Astrocyte (in vitro differentiated cells and primary cell): ENCODE measurements at regions not wholly inside any gene's neighbourhood (a gene's known extent, or its start where the extent isn't known, plus 50 kb on each side); places are given as distances from the start of the nearest gene placed in this dataset.

ENCODE experiments used
- DNase-seq: peaks from one replicate; pipeline ENCODE4 v3.0.0-alpha.2; 2010; ENCODE audit warnings: low read depth
- FAIRE-seq: peaks from 2 replicates; lab custom pipeline; 2011; peaks lifted over from hg19 to GRCh38; lab: Jason Lieb, UNC
- H2AFZ ChIP-seq: 2 replicates; pipeline ENCODE4 v1.6.0; 2012; ENCODE audit warnings: low read depth, low read length, inconsistent platforms
- H3K27ac ChIP-seq: 2 replicates; pipeline ENCODE4 v1.5.1; 2011; ENCODE audit warnings: low read depth, low read length, inconsistent platforms
- H3K27me3 ChIP-seq: 2 replicates; pipeline ENCODE4 v1.6.0; 2011; ENCODE audit warnings: low read length, inconsistent platforms; ENCODE audit not compliant: insufficient read depth
- H3K36me3 ChIP-seq: 2 replicates; pipeline ENCODE4 v1.5.1; 2011; ENCODE audit warnings: low read length, inconsistent platforms; ENCODE audit not compliant: insufficient read depth
- H3K4me1 ChIP-seq: 2 replicates; pipeline ENCODE4 v1.5.1; 2011; ENCODE audit warnings: low read length, inconsistent platforms; ENCODE audit not compliant: insufficient read depth
- H3K4me2 ChIP-seq: 2 replicates; pipeline ENCODE4 v1.6.0; 2012; ENCODE audit warnings: low read length, inconsistent platforms
- H3K4me3 ChIP-seq: 2 replicates; pipeline ENCODE4 v1.5.1; 2011; ENCODE audit warnings: low read depth, mild to moderate bottlenecking, low read length, inconsistent platforms; ENCODE audit not compliant: insufficient read depth
- H3K79me2 ChIP-seq: 2 replicates; pipeline ENCODE4 v1.6.0; 2012; ENCODE audit warnings: mild to moderate bottlenecking, low read length, inconsistent platforms; ENCODE audit not compliant: insufficient read depth
- H3K9ac ChIP-seq: 2 replicates; pipeline ENCODE4 v1.6.0; 2012; ENCODE audit warnings: mild to moderate bottlenecking, low read length, inconsistent platforms
- H3K9me3 ChIP-seq: 2 replicates; pipeline ENCODE4 v1.5.1; 2012; ENCODE audit warnings: low read depth, mild to moderate bottlenecking, low read length, inconsistent platforms; ENCODE audit not compliant: insufficient read depth
- H4K20me1 ChIP-seq: 2 replicates; pipeline ENCODE4 v1.6.0; 2012; ENCODE audit warnings: low read length, inconsistent platforms; ENCODE audit not compliant: insufficient read depth
- H3K27ac Mint-ChIP-seq: one replicate; pipeline ENCODE4 v1.8.0; 2021; ENCODE audit warnings: mild to moderate bottlenecking, mixed read lengths; ENCODE audit not compliant: unreplicated experiment
- H3K27me3 Mint-ChIP-seq: one replicate; pipeline ENCODE4 v1.8.0; 2021; ENCODE audit warnings: low read depth, mixed read lengths; ENCODE audit not compliant: unreplicated experiment
- H3K36me3 Mint-ChIP-seq: one replicate; pipeline ENCODE4 v1.8.0; 2021; ENCODE audit warnings: low read depth, mixed read lengths; ENCODE audit not compliant: unreplicated experiment
- H3K4me1 Mint-ChIP-seq: one replicate; pipeline ENCODE4 v1.8.0; 2021; ENCODE audit warnings: low read depth, mixed read lengths; ENCODE audit not compliant: unreplicated experiment
- H3K4me3 Mint-ChIP-seq: one replicate; pipeline ENCODE4 v1.8.0; 2021; ENCODE audit warnings: mild to moderate bottlenecking, moderate library complexity, mixed read lengths; ENCODE audit not compliant: unreplicated experiment
- H3K9me3 Mint-ChIP-seq: one replicate; pipeline ENCODE4 v1.8.0; 2021; ENCODE audit warnings: mild to moderate bottlenecking, mixed read lengths; ENCODE audit not compliant: unreplicated experiment
- CTCF ChIP-seq: IDR thresholded peaks from 2 replicates; pipeline ENCODE4 v1.5.1; 2011; ENCODE audit warnings: low read depth, mild to moderate bottlenecking, inconsistent platforms, low read length, moderate library complexity; ENCODE audit not compliant: insufficient read depth
- EZH2 ChIP-seq: IDR thresholded peaks from 2 replicates; pipeline ENCODE4 v1.6.1; 2012; ENCODE audit warnings: mild to moderate bottlenecking, low read length, inconsistent platforms; ENCODE audit not compliant: insufficient read depth

- DNase-seq: no peak
- no peak for TF ChIP-seq CTCF
- TF ChIP-seq EZH2: no peak
- Mint-ChIP-seq H3K9me3 (peaks cover 4% of the 10 kb centered on the region), H3K4me1 (no peaks in the 10 kb centered on the region), H3K36me3 (no peaks in the 10 kb centered on the region), H3K27ac (no peak overlapping the region), H3K27me3 (peaks cover 3% of the 10 kb centered on the region), H3K4me3 (no peak overlapping the region)
- H3K27me3 ChIP-seq: no peaks in the 10 kb centered on the region
- H3K9ac ChIP-seq: no peak overlapping the region
- H3K36me3 ChIP-seq: no peaks in the 10 kb centered on the region
- no peak overlapping the region for H2AFZ ChIP-seq
- peaks cover 2% of the 10 kb centered on the region for H3K9me3 ChIP-seq
- H3K4me3 ChIP-seq: no peak overlapping the region
- no peaks in the 10 kb centered on the region for H3K79me2 ChIP-seq
- FAIRE-seq: no peak
- H4K20me1 ChIP-seq: no peaks in the 10 kb centered on the region
- no peak overlapping the region for H3K4me2 ChIP-seq
- no peaks in the 10 kb centered on the region for H3K4me1 ChIP-seq
- no peak overlapping the region for H3K27ac ChIP-seq
Measured at GRCh38 chr1:56311766-56312165, 267.6 kb downstream of the PLPP3 start.

- FAIRE-seq: no peak
- no peak overlapping the region for H3K27ac ChIP-seq
- TF ChIP-seq CTCF (no peak), EZH2 (no peak)
- no peak overlapping the region for H3K27ac Mint-ChIP-seq
- no peaks in the 10 kb centered on the region for H4K20me1 ChIP-seq
- H3K27me3 ChIP-seq: no peaks in the 10 kb centered on the region
- H3K9me3 ChIP-seq: peaks cover 2% of the 10 kb centered on the region
- H3K4me1 ChIP-seq: no peaks in the 10 kb centered on the region
- no peak overlapping the region for H3K4me3 Mint-ChIP-seq
- no peaks in the 10 kb centered on the region for H3K4me1 Mint-ChIP-seq
- H3K79me2 ChIP-seq: no peaks in the 10 kb centered on the region
- H3K36me3 Mint-ChIP-seq: no peaks in the 10 kb centered on the region
- H3K4me2 ChIP-seq: no peak overlapping the region
- no peaks in the 10 kb centered on the region for H3K36me3 ChIP-seq
- peaks cover 4% of the 10 kb centered on the region for H3K9me3 Mint-ChIP-seq
- no peak overlapping the region for H3K9ac ChIP-seq
- no peak overlapping the region for H3K4me3 ChIP-seq
- no peak overlapping the region for H2AFZ ChIP-seq
- no peak for DNase-seq
- peaks cover 3% of the 10 kb centered on the region for H3K27me3 Mint-ChIP-seq
Measured at GRCh38 chr1:56310945-56311344, 268.4 kb downstream of the PLPP3 start.

GRCh38 chr1:56309065-56309464, 270.3 kb downstream of the PLPP3 start:
- Histone ChIP-seq H3K4me2 (no peak overlapping the region), H3K27me3 (no peaks in the 10 kb centered on the region), H3K4me1 (no peaks in the 10 kb centered on the region), H3K4me3 (no peak overlapping the region), H3K9ac (no peak overlapping the region), H2AFZ (no peak overlapping the region), H3K36me3 (no peaks in the 10 kb centered on the region), H3K9me3 (peaks cover 2% of the 10 kb centered on the region), H3K79me2 (no peaks in the 10 kb centered on the region), H4K20me1 (no peaks in the 10 kb centered on the region), H3K27ac (no peak overlapping the region)
- H3K36me3 Mint-ChIP-seq: no peaks in the 10 kb centered on the region
- DNase-seq (no peak), FAIRE-seq (no peak)
- H3K9me3 Mint-ChIP-seq: peaks cover 4% of the 10 kb centered on the region
- no peak for TF ChIP-seq EZH2
- TF ChIP-seq CTCF: no peak
- H3K27ac Mint-ChIP-seq: no peak overlapping the region
- no peaks in the 10 kb centered on the region for H3K27me3 Mint-ChIP-seq
- no peak overlapping the region for H3K4me3 Mint-ChIP-seq
- H3K4me1 Mint-ChIP-seq: no peaks in the 10 kb centered on the region
